IMR-90 (cell line): ENCODE measurements at regions not wholly inside any gene's neighbourhood (a gene's known extent, or its start where the extent isn't known, plus 50 kb on each side); places are given as distances from the start of the nearest gene placed in this dataset.
"Not testable (repeated sequence)": the region's sequence is repeated elsewhere in the genome, so short reads cannot be mapped to it uniquely, and the experiment has no call there.

Experiments used
- ATAC-seq: fragments of 200-7000 bp; cut with Tn5 transposase; 2 replicates; pipeline ENCODE4 v1.9.1; 2020; ENCODE audit warnings: low read depth, mild to moderate bottlenecking, moderate library complexity
- BruUV-seq: library from RNA; stranded (reverse); fragments of 400-500 nt; replicated peaks from 2 replicates; lab custom pipeline; 2021; lab: Mats Ljungman, UMichigan
- CTCF ChIA-PET: fragments of 300-600 bp; formaldehyde crosslinking; extraction: SDS; loops from one replicate; lab custom pipeline; 2021; ENCODE audit warnings: antibody characterized with exemption; lab: Yijun Ruan, JAX
- POLR2A ChIA-PET: fragments of 300-600 bp; sonication (Branson Sonifier 250); formaldehyde crosslinking; loops from one replicate; lab custom pipeline; 2022; ENCODE audit warnings: antibody characterized with exemption; ENCODE audit not compliant: unreplicated experiment; lab: Charles Lee
- DNase-seq: peaks from one replicate; pipeline ENCODE4 v3.0.0; 2013
- H2AFZ ChIP-seq: replicated peaks from 2 replicates; pipeline ENCODE3; 2013; ENCODE audit warnings: low read length, mild to moderate bottlenecking; ENCODE audit not compliant: poor library complexity
- H2AK5ac ChIP-seq: 2 replicates; pipeline ENCODE4 v1.6.1; 2013; ENCODE audit warnings: low read depth, low read length, inconsistent platforms
- H2AK9ac ChIP-seq: replicated peaks from 2 replicates; pipeline ENCODE3; 2013; ENCODE audit warnings: mild to moderate bottlenecking, low read depth, low read length, moderate library complexity; ENCODE audit not compliant: poor library complexity
- H2BK120ac ChIP-seq: 2 replicates; pipeline ENCODE4 v1.6.1; 2013; ENCODE audit warnings: low read depth, low read length, inconsistent platforms
- H2BK15ac ChIP-seq: 3 replicates; pipeline ENCODE4 v1.6.1; 2013; ENCODE audit warnings: low read depth, low read length, inconsistent platforms
- H2BK20ac ChIP-seq: 2 replicates; pipeline ENCODE4 v1.6.1; 2013; ENCODE audit warnings: low read depth, mild to moderate bottlenecking, inconsistent platforms, low read length, moderate library complexity
- H2BK5ac ChIP-seq: 2 replicates; pipeline ENCODE4 v1.6.1; 2013; ENCODE audit warnings: mild to moderate bottlenecking, low read depth, low read length, inconsistent platforms; ENCODE audit not compliant: poor library complexity, severe bottlenecking
- H3K14ac ChIP-seq: replicated peaks from 2 replicates; pipeline ENCODE4 v1.6.1; 2013; ENCODE audit warnings: low read depth, low read length, inconsistent platforms
- H3K18ac ChIP-seq: 2 replicates; pipeline ENCODE4 v1.6.1; 2013; ENCODE audit warnings: low read depth, low read length, control low read depth
- H3K23ac ChIP-seq: 2 replicates; pipeline ENCODE4 v1.6.1; 2013; ENCODE audit warnings: low read depth, low read length, inconsistent platforms
- H3K27ac ChIP-seq: 2 replicates; pipeline ENCODE4 v1.5.1; 2013; ENCODE audit warnings: mild to moderate bottlenecking, control low read depth, low read length; ENCODE audit not compliant: insufficient read depth
- H3K27me3 ChIP-seq: 2 replicates; pipeline ENCODE4 v1.6.1; 2013; ENCODE audit warnings: low read length; ENCODE audit not compliant: control insufficient read depth, insufficient read depth
- H3K36me3 ChIP-seq: 2 replicates; pipeline ENCODE4 v1.6.1; 2013; ENCODE audit warnings: low read length, mixed read lengths; ENCODE audit not compliant: control insufficient read depth, insufficient read depth
- H3K4ac ChIP-seq: 2 replicates; pipeline ENCODE4 v1.6.1; 2013; ENCODE audit warnings: low read depth, low read length, inconsistent platforms
- H3K4me1 ChIP-seq: 2 replicates; pipeline ENCODE4 v1.6.1; 2013; ENCODE audit warnings: low read length, mixed read lengths; ENCODE audit not compliant: control insufficient read depth, insufficient read depth
- H3K4me2 ChIP-seq: 2 replicates; pipeline ENCODE4 v1.6.1; 2013; ENCODE audit warnings: low read depth, mild to moderate bottlenecking, control low read depth, low read length, moderate library complexity
- H3K4me3 ChIP-seq: 2 replicates; pipeline ENCODE4 v1.5.1; 2013; ENCODE audit warnings: low read depth, mild to moderate bottlenecking, control low read depth, low read length, moderate library complexity; ENCODE audit not compliant: insufficient read depth
- H3K56ac ChIP-seq: 2 replicates; pipeline ENCODE4 v1.6.1; 2013; ENCODE audit warnings: low read length, inconsistent platforms; ENCODE audit not compliant: insufficient read depth; ENCODE audit errors: extremely low read depth
- H3K79me1 ChIP-seq, 2 experiments: 2 replicates each; pipeline ENCODE4 v1.6.1; 2013; ENCODE audit warnings: low read length in 2 of 2, inconsistent platforms in 1 of 2, low read depth in 1 of 2
- H3K9ac ChIP-seq: 2 replicates; pipeline ENCODE4 v1.6.1; 2013; ENCODE audit warnings: low read depth, low read length, control low read depth
- H3K9me1 ChIP-seq: 2 replicates; pipeline ENCODE4 v1.6.1; 2013; ENCODE audit warnings: low read length, inconsistent platforms; ENCODE audit not compliant: insufficient read depth
- H3K9me3 ChIP-seq: 2 replicates; pipeline ENCODE4 v1.6.1; 2013; ENCODE audit warnings: low read length; ENCODE audit not compliant: control insufficient read depth, insufficient read depth
- H4K20me1 ChIP-seq: 2 replicates; pipeline ENCODE4 v1.6.1; 2013; ENCODE audit warnings: low read length, inconsistent platforms; ENCODE audit not compliant: insufficient read depth
- H4K5ac ChIP-seq: 2 replicates; pipeline ENCODE4 v1.6.1; 2013; ENCODE audit warnings: mild to moderate bottlenecking, low read depth, low read length, control low read depth
- H4K8ac ChIP-seq, 2 experiments: 2 replicates each; pipeline ENCODE4 v1.6.1; 2013; ENCODE audit warnings: low read depth in 2 of 2, low read length in 2 of 2, control low read depth in 1 of 2, inconsistent platforms in 1 of 2
- H4K91ac ChIP-seq: 2 replicates; pipeline ENCODE4 v1.6.1; 2013; ENCODE audit warnings: low read depth, low read length, inconsistent platforms; ENCODE audit not compliant: insufficient read depth
- WGBS, 2 experiments: methylation state at CpG; one replicate each; pipeline versions ENCODE4 v1.1.5 to v1.1.7; 2013; ENCODE audit warnings: missing lambda C conversion rate in 2 of 2; ENCODE audit not compliant: insufficient read length in 1 of 2; ENCODE audit errors: extremely low coverage in 2 of 2; 5-methylcytosine and 5-hydroxymethylcytosine counted together
- dilution Hi-C: fragments of 300-500 bp; cut with HindIII; formaldehyde crosslinking; loops from one replicate; pipeline ENCODE4 v1.14.3; 2018; ENCODE audit warnings: low sequenced_read_pairs; ENCODE audit not compliant: unreplicated experiment
- in situ Hi-C: fragments of 300-500 bp; cut with MboI; formaldehyde crosslinking; loops from 3 replicates; pipeline ENCODE4 v1.14.3; 2019; ENCODE audit warnings: low sequenced_read_pairs, inconsistent platforms, mixed read lengths
- intact Hi-C: fragments of 100-400 bp; cut with micrococcal nuclease; formaldehyde crosslinking; loops from 2 replicates; pipeline ENCODE4 v1.10.0; 2022

GRCh38 chr2:113576353-113576752 is 50.7 kb upstream of the RABL2A start:
- 90% methylated on average over 6 of the region's 8 CpGs; no CpG with 5 or more reads in 1 of the 2 experiments for WGBS, 2 experiments
- BruUV-seq, H3K9ac ChIP-seq, H3K14ac ChIP-seq, in situ Hi-C loops, H3K4me1 ChIP-seq, H3K27ac ChIP-seq, H2AK5ac ChIP-seq, H4K20me1 ChIP-seq, H2AFZ ChIP-seq, ATAC-seq, H2BK5ac ChIP-seq, H3K23ac ChIP-seq, POLR2A ChIA-PET, H3K9me1 ChIP-seq, H3K36me3 ChIP-seq, CTCF ChIA-PET, dilution Hi-C loops, H3K56ac ChIP-seq, H3K79me1 ChIP-seq, intact Hi-C loops, H2AK9ac ChIP-seq, H3K4me2 ChIP-seq, H2BK15ac ChIP-seq, H3K27me3 ChIP-seq, DNase-seq, H3K4me3 ChIP-seq, H3K9me3 ChIP-seq: not testable (repeated sequence)
- Histone ChIP-seq H3K18ac (peak overlapping the region; percentile 52), H4K91ac (peak overlapping the region; percentile 17; the same call in 1 of the 2 replicates), H3K4ac (peak overlapping the region; percentile 41; the same call in 1 of the 2 replicates), H2BK20ac (peak overlapping the region; percentile 49), H4K8ac (0 out of 4 replicates have a peak overlapping the region, but pooled peaks of 1 of the 2 experiments have one; percentile 10), H4K5ac (peak overlapping the region; percentile 29; the same call in 1 of the 2 replicates), H2BK120ac (peak overlapping the region; percentile 25)
